HG03439 (cell line): ENCODE measurements at regions not wholly inside any gene's neighbourhood (a gene's known extent, or its start where the extent isn't known, plus 50 kb on each side); places are given as distances from the start of the nearest gene placed in this dataset.
"Not testable (repeated sequence)": the region's sequence is repeated elsewhere in the genome, so short reads cannot be mapped to it uniquely, and the experiment has no call there.

Experiments used
- ATAC-seq: cut with Tn5 transposase; IDR thresholded peaks from one replicate; pipeline ENCODE4 v1.9.1; 2021; ENCODE audit warnings: mild to moderate bottlenecking, moderate library complexity; ENCODE audit not compliant: unreplicated experiment

- ATAC-seq: no peak
These were observed 303.9 kb downstream of the PDCD6IP start for GRCh38 chr3:34102288-34102687.

- no peak for ATAC-seq
These were observed 307.9 kb downstream of the PDCD6IP start for GRCh38 chr3:34106379-34106778.

- ATAC-seq: peak; percentile 55
These were observed 308.4 kb downstream of the PDCD6IP start for GRCh38 chr3:34106879-34107278.

- no peak for ATAC-seq
These were observed 309.2 kb downstream of the PDCD6IP start for GRCh38 chr3:34107669-34108068.

GRCh38 chr3:34109021-34109420, 310.6 kb downstream of the PDCD6IP start:
- ATAC-seq: no peak

GRCh38 chr3:34109846-34110245, 311.4 kb downstream of the PDCD6IP start:
- peak; percentile 42 for ATAC-seq

GRCh38 chr3:34111361-34111760, 312.9 kb downstream of the PDCD6IP start:
- no peak for ATAC-seq

GRCh38 chr3:34112261-34112660, 313.8 kb downstream of the PDCD6IP start:
- not testable (repeated sequence) for ATAC-seq

- ATAC-seq: no peak
These were observed 332.7 kb downstream of the PDCD6IP start for GRCh38 chr3:34131091-34131490.

- ATAC-seq: no peak
These were observed 333.8 kb downstream of the PDCD6IP start for GRCh38 chr3:34132069-34132692.

- ATAC-seq: no peak
These were observed 341.1 kb downstream of the PDCD6IP start for GRCh38 chr3:34139566-34139965.

GRCh38 chr3:34140616-34141015, 342.2 kb downstream of the PDCD6IP start:
- no peak for ATAC-seq

GRCh38 chr3:34141841-34142337, 343.5 kb downstream of the PDCD6IP start:
- ATAC-seq: no peak

- no peak for ATAC-seq
These were observed 347.4 kb downstream of the PDCD6IP start for GRCh38 chr3:34145796-34146195.

- no peak for ATAC-seq
These were observed 348.2 kb downstream of the PDCD6IP start for GRCh38 chr3:34146596-34146995.

- no peak for ATAC-seq
These were observed 352.6 kb downstream of the PDCD6IP start for GRCh38 chr3:34150992-34151391.

GRCh38 chr3:34152656-34153055, 354.2 kb downstream of the PDCD6IP start:
- ATAC-seq: no peak

GRCh38 chr3:34155108-34155507, 356.7 kb downstream of the PDCD6IP start:
- no peak for ATAC-seq

- no peak for ATAC-seq
These were observed 357.2 kb downstream of the PDCD6IP start for GRCh38 chr3:34155666-34156065.

- ATAC-seq: no peak
These were observed 359.1 kb downstream of the PDCD6IP start for GRCh38 chr3:34157491-34157890.

GRCh38 chr3:34159613-34160420, 361.4 kb downstream of the PDCD6IP start:
- no peak for ATAC-seq

- not testable (repeated sequence) for ATAC-seq
These were observed 371.2 kb downstream of the PDCD6IP start for GRCh38 chr3:34169636-34170035.
